ENCODE measurements at regions not wholly inside any gene's neighbourhood (a gene's known extent, or its start where the extent isn't known, plus 50 kb on each side); places are given as distances from the start of the nearest gene placed in this dataset.

DNA sequence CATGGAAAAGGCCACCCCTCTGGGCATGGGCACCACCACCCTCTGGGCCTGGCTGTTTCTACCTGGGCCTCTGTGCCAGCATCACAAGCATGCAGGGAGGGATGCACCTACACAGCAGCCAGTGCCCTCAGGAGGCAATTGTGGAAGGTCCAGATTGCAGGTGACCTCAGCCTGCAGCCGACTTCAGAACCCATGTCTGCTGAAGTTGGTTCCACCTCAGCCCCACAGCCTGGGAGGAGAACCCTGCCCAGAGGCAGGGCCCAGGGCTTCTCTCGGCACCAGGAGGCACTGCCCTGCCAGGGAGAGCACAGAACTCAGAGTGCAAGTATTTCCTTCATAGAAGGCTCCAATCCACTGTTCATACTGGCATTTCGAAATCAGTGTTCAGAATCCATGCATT is 149.8 kb downstream of the TTLL2 start:
- DNase-seq (ENCODE audit: low spot score in 2 of 2): no peak
- Histone ChIP-seq H3K27ac (no peak overlapping the region), H3K27me3 (no peaks in the 10 kb centered on the region), H3K4me1 (peaks cover 0 to 18% (median 4%) of the 10 kb centered on the region in 4 donors), H3K9me3 (no peaks in the 10 kb centered on the region), H3K36me3 (no peaks in the 10 kb centered on the region), H3K4me3 (no peak overlapping the region)
- 79% methylated on average over 3 of the region's 3 CpGs for WGBS, 2 donors
- no peak for TF ChIP-seq EP300 (IDR thresholded peaks at IDR 0.05)
- no peak for TF ChIP-seq POLR2A (IDR thresholded peaks at IDR 0.05)
- TF ChIP-seq, protein P1, sequence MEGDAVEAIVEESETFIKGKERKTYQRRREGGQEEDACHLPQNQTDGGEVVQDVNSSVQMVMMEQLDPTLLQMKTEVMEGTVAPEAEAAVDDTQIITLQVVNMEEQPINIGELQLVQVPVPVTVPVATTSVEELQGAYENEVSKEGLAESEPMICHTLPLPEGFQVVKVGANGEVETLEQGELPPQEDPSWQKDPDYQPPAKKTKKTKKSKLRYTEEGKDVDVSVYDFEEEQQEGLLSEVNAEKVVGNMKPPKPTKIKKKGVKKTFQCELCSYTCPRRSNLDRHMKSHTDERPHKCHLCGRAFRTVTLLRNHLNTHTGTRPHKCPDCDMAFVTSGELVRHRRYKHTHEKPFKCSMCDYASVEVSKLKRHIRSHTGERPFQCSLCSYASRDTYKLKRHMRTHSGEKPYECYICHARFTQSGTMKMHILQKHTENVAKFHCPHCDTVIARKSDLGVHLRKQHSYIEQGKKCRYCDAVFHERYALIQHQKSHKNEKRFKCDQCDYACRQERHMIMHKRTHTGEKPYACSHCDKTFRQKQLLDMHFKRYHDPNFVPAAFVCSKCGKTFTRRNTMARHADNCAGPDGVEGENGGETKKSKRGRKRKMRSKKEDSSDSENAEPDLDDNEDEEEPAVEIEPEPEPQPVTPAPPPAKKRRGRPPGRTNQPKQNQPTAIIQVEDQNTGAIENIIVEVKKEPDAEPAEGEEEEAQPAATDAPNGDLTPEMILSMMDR (IDR thresholded peaks at IDR 0.05): no peak

DNA sequence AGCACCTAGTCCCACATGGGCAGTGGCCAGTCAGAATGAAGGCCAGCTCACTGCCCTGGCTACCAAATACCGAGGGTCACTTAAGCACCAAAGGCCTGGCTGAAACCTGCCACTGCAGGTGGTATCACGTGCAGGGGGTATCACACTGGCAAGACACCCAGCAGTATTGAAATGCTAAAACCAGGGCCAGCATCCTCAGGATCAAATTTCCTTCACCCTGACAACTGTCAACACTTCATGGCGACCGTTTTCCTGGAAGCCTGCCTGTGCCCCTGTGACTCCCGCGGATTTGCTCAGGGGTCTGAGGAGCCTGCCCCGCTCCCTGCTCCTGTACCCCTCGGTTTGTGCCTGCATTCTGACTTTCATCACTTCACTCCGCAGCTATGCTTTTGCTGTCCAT is 151.1 kb downstream of the TTLL2 start:
- Histone ChIP-seq H3K27me3 (no peaks in the 10 kb centered on the region), H3K27ac (no peak overlapping the region), H3K9me3 (no peaks in the 10 kb centered on the region), H3K4me1 (peaks cover 0 to 22% (median 4%) of the 10 kb centered on the region in 4 donors), H3K36me3 (no peaks in the 10 kb centered on the region), H3K4me3 (no peak overlapping the region)
- DNase-seq (ENCODE audit: low spot score in 2 of 2): no peak
- WGBS, 2 donors: 47 to 65% methylated on average over 9 of the region's 9 CpGs
- TF ChIP-seq, protein P1 (IDR thresholded peaks at IDR 0.05): no peak
- TF ChIP-seq POLR2A (IDR thresholded peaks at IDR 0.05) (no peak), EP300 (IDR thresholded peaks at IDR 0.05) (no peak)

DNA sequence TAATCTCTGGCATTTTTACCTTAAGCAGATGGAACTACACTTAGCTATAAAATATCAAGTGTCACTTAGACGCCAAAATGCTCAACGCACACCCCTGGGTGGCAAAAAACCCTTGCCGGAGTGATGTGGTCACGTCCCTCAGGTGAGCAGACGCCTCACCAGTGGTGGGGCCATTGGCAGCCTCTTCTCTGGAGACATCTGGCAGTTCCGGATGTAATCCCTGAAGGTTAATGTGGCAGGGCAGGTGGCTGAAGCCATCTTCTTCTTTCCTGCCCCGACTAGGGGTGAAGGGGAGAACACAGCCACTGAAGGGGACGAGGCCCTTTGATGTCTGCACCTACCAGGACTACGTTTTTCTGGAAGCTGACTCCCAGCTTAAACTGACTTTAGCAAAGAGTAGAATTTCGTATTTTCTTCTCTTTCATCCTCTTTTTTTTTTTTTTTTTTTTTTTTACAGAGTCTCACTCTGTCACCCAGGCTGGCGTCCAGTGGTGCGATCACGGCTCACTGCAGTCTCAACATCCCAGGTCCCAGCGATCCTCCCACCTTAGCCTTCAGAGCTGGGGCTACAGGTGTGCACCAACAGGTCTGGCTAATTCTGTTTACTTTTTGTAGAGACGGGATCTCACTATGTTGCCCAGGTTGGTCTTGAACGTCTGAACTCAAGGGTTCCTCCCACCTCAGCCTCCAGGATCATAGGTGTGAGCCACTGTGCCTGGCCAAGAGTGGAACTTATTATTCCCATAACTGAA is 152.1 kb downstream of the TTLL2 start:
- Histone ChIP-seq H3K27me3 (no peaks in the 10 kb centered on the region), H3K9me3 (no peaks in the 10 kb centered on the region), H3K4me3 (no peak overlapping the region), H3K27ac (no peak overlapping the region), H3K36me3 (no peaks in the 10 kb centered on the region), H3K4me1 (peaks cover 0 to 22% (median 4%) of the 10 kb centered on the region in 4 donors)
- WGBS, 2 donors: 85 to 89% methylated on average over 16 of the region's 16 CpGs
- DNase-seq (ENCODE audit: low spot score in 2 of 2): no peak
- TF ChIP-seq POLR2A (IDR thresholded peaks at IDR 0.05) (no peak), EP300 (IDR thresholded peaks at IDR 0.05) (no peak)
- TF ChIP-seq, protein P1 (IDR thresholded peaks at IDR 0.05): no peak

DNA sequence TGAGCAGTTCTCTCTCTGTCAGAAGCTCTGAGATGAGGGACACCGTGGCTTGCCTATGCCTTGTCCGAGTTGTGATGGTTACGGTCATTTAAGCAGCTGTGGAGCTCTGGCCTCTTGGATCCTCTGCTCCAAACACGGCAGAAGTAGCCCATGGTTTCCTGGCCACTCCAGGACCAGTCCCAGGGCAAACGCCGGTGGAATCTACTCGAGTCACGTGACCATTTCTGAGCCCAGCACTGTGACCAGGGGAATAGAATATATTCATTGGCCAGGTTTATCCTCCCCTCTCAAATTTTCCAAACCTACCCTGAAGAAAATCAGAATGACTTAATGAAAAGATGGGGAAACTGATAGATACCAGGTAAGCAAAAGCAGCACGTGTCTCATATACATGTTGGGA is 152.8 kb downstream of the TTLL2 start:
- no peaks in the 10 kb centered on the region for H3K9me3 ChIP-seq
- 88 to 93% methylated on average over 9 of the region's 9 CpGs for WGBS, 2 donors
- H3K27ac ChIP-seq: no peak overlapping the region
- DNase-seq (ENCODE audit: low spot score in 2 of 2): no peak
- no peak overlapping the region for H3K4me3 ChIP-seq
- TF ChIP-seq POLR2A (IDR thresholded peaks at IDR 0.05) (no peak), EP300 (IDR thresholded peaks at IDR 0.05) (no peak)
- TF ChIP-seq, protein P1 (IDR thresholded peaks at IDR 0.05): no peak
- peaks cover 0 to 21% (median 4%) of the 10 kb centered on the region in 4 donors for H3K4me1 ChIP-seq
- H3K36me3 ChIP-seq: no peaks in the 10 kb centered on the region
- no peaks in the 10 kb centered on the region for H3K27me3 ChIP-seq

DNA sequence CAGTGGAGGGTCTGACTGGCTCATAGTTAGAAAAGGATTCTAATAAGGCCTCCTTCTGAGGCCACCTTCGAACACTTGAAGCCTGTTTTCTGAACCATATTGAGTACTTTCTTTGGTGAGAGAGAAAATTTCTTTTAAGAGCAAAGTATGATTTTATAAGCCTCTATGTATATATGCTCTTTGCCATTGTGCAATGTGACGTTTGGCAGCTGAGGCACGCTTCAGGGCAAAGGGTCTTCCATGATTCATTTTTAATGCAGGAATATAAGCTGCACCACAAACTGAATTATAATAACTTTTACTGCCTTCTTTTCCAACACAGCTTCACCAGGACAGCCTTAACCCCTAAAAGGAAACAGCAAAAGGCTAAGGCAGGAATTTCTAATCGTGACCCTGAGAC is 154.4 kb downstream of the TTLL2 start:
- Histone ChIP-seq H3K27me3 (no peaks in the 10 kb centered on the region), H3K27ac (peak overlapping the region in 1 of 4 donors; percentile 41), H3K36me3 (no peaks in the 10 kb centered on the region), H3K4me1 (peaks cover 0 to 11% (median 4%) of the 10 kb centered on the region in 4 donors), H3K4me3 (no peak overlapping the region), H3K9me3 (no peaks in the 10 kb centered on the region)
- TF ChIP-seq EP300 (IDR thresholded peaks at IDR 0.05): no peak
- TF ChIP-seq POLR2A (IDR thresholded peaks at IDR 0.05): no peak
- WGBS, 2 donors: 65 to 70% methylated on average over 4 of the region's 4 CpGs
- no peak for DNase-seq (ENCODE audit: low spot score in 2 of 2)

All from tibial nerve (tissue), 4 donors.